ENCODE measurements at regions not wholly inside any gene's neighbourhood (a gene's known extent, or its start where the extent isn't known, plus 50 kb on each side); places are given as distances from the start of the nearest gene placed in this dataset.

GRCh38 chr3:193981504-193981903, 154.4 kb upstream of the HES1 start:
- Mint-ChIP-seq H3K27ac (no peak overlapping the region), H3K4me3 (no peak overlapping the region), H3K9me3 (no peaks in the 10 kb centered on the region), H3K27me3 (peaks cover 2% of the 10 kb centered on the region), H3K36me3 (peaks cover 1% of the 10 kb centered on the region), H3K4me1 (no peaks in the 10 kb centered on the region)

- H3K27me3 Mint-ChIP-seq, result peaks cover 3% of the 10 kb centered on the region
- no peaks in the 10 kb centered on the region for H3K4me1 Mint-ChIP-seq
- no peak overlapping the region for H3K27ac Mint-ChIP-seq
- no peaks in the 10 kb centered on the region for H3K9me3 Mint-ChIP-seq
- H3K4me3 Mint-ChIP-seq, result no peak overlapping the region
- peaks cover 1% of the 10 kb centered on the region for H3K36me3 Mint-ChIP-seq
These were observed 153.7 kb upstream of the HES1 start for GRCh38 chr3:193982258-193982659.

GRCh38 chr3:193983846-193984818, 151.8 kb upstream of the HES1 start:
- Mint-ChIP-seq H3K4me1 (no peaks in the 10 kb centered on the region), H3K27me3 (peaks cover 3% of the 10 kb centered on the region), H3K4me3 (no peak overlapping the region), H3K9me3 (no peaks in the 10 kb centered on the region), H3K27ac (no peak overlapping the region), H3K36me3 (peaks cover 1% of the 10 kb centered on the region)

GRCh38 chr3:193984876-193985275, 151.1 kb upstream of the HES1 start:
- no peak overlapping the region for H3K27ac Mint-ChIP-seq
- H3K4me3 Mint-ChIP-seq, result no peak overlapping the region
- peaks cover 3% of the 10 kb centered on the region for H3K27me3 Mint-ChIP-seq

GRCh38 chr3:193987186-193987585, 148.8 kb upstream of the HES1 start:
- no peak overlapping the region for H3K4me3 Mint-ChIP-seq
- H3K27me3 Mint-ChIP-seq, result peaks cover 3% of the 10 kb centered on the region
- H3K9me3 Mint-ChIP-seq, result no peaks in the 10 kb centered on the region
- no peaks in the 10 kb centered on the region for H3K4me1 Mint-ChIP-seq
- H3K36me3 Mint-ChIP-seq, result peaks cover 4% of the 10 kb centered on the region
- H3K27ac Mint-ChIP-seq, result no peak overlapping the region

More at GRCh38 chr3:193984876-193985275, 151.1 kb upstream of the HES1 start:
- Mint-ChIP-seq H3K4me1 (no peaks in the 10 kb centered on the region), H3K9me3 (no peaks in the 10 kb centered on the region), H3K36me3 (peaks cover 4% of the 10 kb centered on the region)

- Mint-ChIP-seq H3K27ac (no peak overlapping the region), H3K9me3 (no peaks in the 10 kb centered on the region), H3K4me3 (no peak overlapping the region), H3K27me3 (peaks cover 3% of the 10 kb centered on the region), H3K36me3 (peaks cover 4% of the 10 kb centered on the region), H3K4me1 (no peaks in the 10 kb centered on the region)
These were observed 146.8 kb upstream of the HES1 start for GRCh38 chr3:193989186-193989585.

- peaks cover 1% of the 10 kb centered on the region for H3K27me3 Mint-ChIP-seq
- H3K4me3 Mint-ChIP-seq, result no peak overlapping the region
- no peaks in the 10 kb centered on the region for H3K4me1 Mint-ChIP-seq
- H3K36me3 Mint-ChIP-seq, result peaks cover 3% of the 10 kb centered on the region
- H3K27ac Mint-ChIP-seq, result no peak overlapping the region
- no peaks in the 10 kb centered on the region for H3K9me3 Mint-ChIP-seq
These were observed 144.1 kb upstream of the HES1 start for GRCh38 chr3:193991666-193992424.

- Mint-ChIP-seq H3K36me3 (peaks cover 3% of the 10 kb centered on the region), H3K27ac (no peak overlapping the region), H3K27me3 (peaks cover 1% of the 10 kb centered on the region), H3K9me3 (no peaks in the 10 kb centered on the region), H3K4me3 (no peak overlapping the region), H3K4me1 (no peaks in the 10 kb centered on the region)
These were observed 143.4 kb upstream of the HES1 start for GRCh38 chr3:193992425-193993037.

GRCh38 chr3:193996221-193996620, 139.7 kb upstream of the HES1 start:
- no peaks in the 10 kb centered on the region for H3K36me3 Mint-ChIP-seq
- H3K9me3 Mint-ChIP-seq, result no peaks in the 10 kb centered on the region
- no peaks in the 10 kb centered on the region for H3K4me1 Mint-ChIP-seq
- peaks cover 1% of the 10 kb centered on the region for H3K27me3 Mint-ChIP-seq
- no peak overlapping the region for H3K4me3 Mint-ChIP-seq
- H3K27ac Mint-ChIP-seq, result no peak overlapping the region

- Mint-ChIP-seq H3K36me3 (no peaks in the 10 kb centered on the region), H3K4me1 (no peaks in the 10 kb centered on the region), H3K9me3 (no peaks in the 10 kb centered on the region), H3K4me3 (no peak overlapping the region), H3K27me3 (peaks cover 1% of the 10 kb centered on the region), H3K27ac (no peak overlapping the region)
These were observed 139.3 kb upstream of the HES1 start for GRCh38 chr3:193996641-193997089.

- Mint-ChIP-seq H3K4me1 (peaks cover 3% of the 10 kb centered on the region), H3K27me3 (peaks cover 3% of the 10 kb centered on the region), H3K27ac (no peak overlapping the region), H3K9me3 (no peaks in the 10 kb centered on the region), H3K4me3 (no peak overlapping the region), H3K36me3 (no peaks in the 10 kb centered on the region)
These were observed 138.5 kb upstream of the HES1 start for GRCh38 chr3:193997228-193998122.

GRCh38 chr3:193998123-193998448, 137.9 kb upstream of the HES1 start:
- Mint-ChIP-seq H3K27ac (no peak overlapping the region), H3K4me3 (no peak overlapping the region), H3K36me3 (no peaks in the 10 kb centered on the region), H3K9me3 (no peaks in the 10 kb centered on the region), H3K27me3 (peaks cover 4% of the 10 kb centered on the region), H3K4me1 (peaks cover 4% of the 10 kb centered on the region)

- H3K9me3 Mint-ChIP-seq, result no peaks in the 10 kb centered on the region
- no peak overlapping the region for H3K27ac Mint-ChIP-seq
- peaks cover 7% of the 10 kb centered on the region for H3K27me3 Mint-ChIP-seq
- peaks cover 9% of the 10 kb centered on the region for H3K4me1 Mint-ChIP-seq
- H3K36me3 Mint-ChIP-seq, result no peaks in the 10 kb centered on the region
- no peak overlapping the region for H3K4me3 Mint-ChIP-seq
These were observed 137.2 kb upstream of the HES1 start for GRCh38 chr3:193998628-193999195.

GRCh38 chr3:194000100-194000499, 135.8 kb upstream of the HES1 start:
- H3K36me3 Mint-ChIP-seq, result no peaks in the 10 kb centered on the region
- H3K27ac Mint-ChIP-seq, result no peak overlapping the region
- H3K4me3 Mint-ChIP-seq, result no peak overlapping the region
- peaks cover 9% of the 10 kb centered on the region for H3K4me1 Mint-ChIP-seq
- H3K9me3 Mint-ChIP-seq, result no peaks in the 10 kb centered on the region
- peaks cover 10% of the 10 kb centered on the region for H3K27me3 Mint-ChIP-seq

- Mint-ChIP-seq H3K4me1 (peaks cover 9% of the 10 kb centered on the region), H3K27ac (no peak overlapping the region), H3K9me3 (no peaks in the 10 kb centered on the region), H3K27me3 (peaks cover 12% of the 10 kb centered on the region), H3K36me3 (no peaks in the 10 kb centered on the region), H3K4me3 (no peak overlapping the region)
These were observed 135.2 kb upstream of the HES1 start for GRCh38 chr3:194000712-194001111.

All from activated naive CD4-positive, alpha-beta T cell treated with anti-CD3 and anti-CD28 coated beads, Interleukin-2, amount 50 U/mL, for 24 hours (primary cell).